ENCODE measurements at regions not wholly inside any gene's neighbourhood (a gene's known extent, or its start where the extent isn't known, plus 50 kb on each side); places are given as distances from the start of the nearest gene placed in this dataset.
"Not testable (repeated sequence)": the region's sequence is repeated elsewhere in the genome, so short reads cannot be mapped to it uniquely, and the experiment has no call there.

DNA sequence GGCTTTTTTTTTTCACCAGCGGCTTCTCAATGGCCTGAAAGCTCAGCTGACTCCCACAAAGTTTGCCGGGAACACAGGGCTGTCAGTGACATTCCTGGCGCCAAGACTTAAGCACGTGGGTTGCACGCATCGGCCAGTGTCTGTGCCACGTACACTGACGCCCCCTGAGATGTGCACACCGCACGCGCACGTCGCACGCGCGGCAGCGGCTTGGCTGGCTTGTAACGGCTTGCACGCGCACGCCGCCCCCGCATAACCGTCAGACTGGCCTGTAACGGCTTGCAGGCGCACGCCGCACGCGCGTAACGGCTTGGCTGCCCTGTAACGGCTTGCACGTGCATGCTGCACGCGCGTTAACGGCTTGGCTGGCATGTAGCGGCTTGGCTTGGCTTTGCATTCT lies 63.2 kb downstream of the CCDC74A start:
- no peak overlapping the region for H3K4me3 ChIP-seq
- no peaks in the 10 kb centered on the region for H3K9me3 ChIP-seq
- TF ChIP-seq CBX2 (IDR thresholded peaks at IDR 0.05; ENCODE audit: borderline replicate concordance, low read depth) (no peak), FOSB (CRISPR knock-in tag; IDR thresholded peaks at IDR 0.05) (no peak)
- H3K4me2 ChIP-seq = no peak overlapping the region
- no peaks in the 10 kb centered on the region for H3K4me1 ChIP-seq
- no peak for DNase-seq (ENCODE audit: low read depth in 1 of 2, low spot score in 1 of 2)
- CTCF ChIA-PET = no interaction called here
- FAIRE-seq = no peak
- ATAC-seq = no peak
- 70% methylated on average over 32 of the region's 39 CpGs for WGBS (ENCODE audit: missing lambda C conversion rate)
- POLR2A ChIA-PET = no interaction called here
- no peak overlapping the region for H3K27ac ChIP-seq

DNA sequence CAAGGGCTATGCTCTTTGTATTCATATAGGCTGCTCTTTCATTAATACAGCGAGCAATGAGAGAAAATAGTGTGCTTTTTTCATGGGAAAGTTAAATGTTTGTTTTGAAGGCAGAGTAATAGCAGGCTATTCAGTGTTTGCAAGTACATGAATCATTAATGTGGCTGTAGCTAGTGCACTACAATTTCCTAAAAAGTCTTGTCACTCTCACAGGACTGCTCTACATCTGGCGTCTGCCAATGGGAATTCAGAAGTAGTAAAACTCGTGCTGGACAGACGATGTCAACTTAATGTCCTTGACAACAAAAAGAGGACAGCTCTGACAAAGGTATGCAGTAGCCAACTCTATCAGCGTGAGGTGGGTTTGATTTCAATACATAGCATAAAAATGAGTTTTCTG lies 68.9 kb downstream of the CCDC74A start:
- POLR2A ChIA-PET; H3K27ac ChIP-seq; H3K4me1 ChIP-seq; CTCF ChIA-PET; H3K4me3 ChIP-seq; FAIRE-seq; ATAC-seq; DNase-seq (ENCODE audit: low read depth in 1 of 2, low spot score in 1 of 2); H3K9me3 ChIP-seq; H3K4me2 ChIP-seq: not testable (repeated sequence)
- WGBS (ENCODE audit: missing lambda C conversion rate) = 7% methylated on average over 5 of the region's 5 CpGs

DNA sequence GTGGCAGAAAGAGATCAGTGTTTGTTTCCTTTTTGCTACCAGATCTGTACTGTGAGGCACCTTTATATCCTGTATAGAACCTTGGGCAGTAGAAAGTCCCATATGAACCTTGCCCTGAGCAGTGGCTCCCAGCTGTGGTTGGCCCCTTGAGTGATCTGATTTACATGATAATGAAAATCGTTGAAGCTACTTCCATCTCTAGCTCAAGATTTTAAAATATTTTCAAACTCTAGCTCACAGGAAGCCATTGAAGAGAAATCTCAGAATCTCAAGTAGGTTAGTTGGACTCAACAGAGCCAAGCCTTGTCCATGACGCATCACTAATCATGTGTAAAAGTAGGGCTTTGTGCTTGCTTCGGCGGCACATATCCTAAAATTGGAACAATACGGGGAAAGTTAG lies 74.8 kb downstream of the CCDC74A start:
- H3K9me3 ChIP-seq; ATAC-seq; H3K4me1 ChIP-seq; H3K4me2 ChIP-seq; H3K4me3 ChIP-seq; FAIRE-seq; DNase-seq (ENCODE audit: low read depth in 1 of 2, low spot score in 1 of 2); H3K27ac ChIP-seq; POLR2A ChIA-PET; CTCF ChIA-PET: not testable (repeated sequence)
- WGBS (ENCODE audit: missing lambda C conversion rate) = 30% methylated on average over 3 of the region's 5 CpGs

DNA sequence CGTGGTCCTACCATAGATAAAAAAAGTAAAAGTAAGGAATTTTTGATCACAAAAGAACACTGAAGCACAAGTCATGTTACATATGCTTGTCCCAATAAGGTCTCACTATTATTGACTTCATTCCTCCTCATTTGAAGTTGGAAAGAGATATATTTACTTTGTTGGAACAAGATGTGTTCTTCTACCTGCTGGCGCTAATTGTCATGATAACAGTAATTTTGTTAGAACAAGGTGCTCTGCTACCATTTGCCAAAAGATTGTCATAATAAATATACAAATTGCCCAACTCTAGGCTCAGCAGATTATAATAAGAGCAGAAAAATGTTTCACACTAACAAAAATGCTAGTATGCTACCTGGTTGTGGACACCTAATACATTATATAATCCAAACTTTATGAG lies 77.0 kb downstream of the CCDC74A start:
- H3K9me3 ChIP-seq; H3K4me3 ChIP-seq; H3K4me2 ChIP-seq; POLR2A ChIA-PET; ATAC-seq; FAIRE-seq; H3K4me1 ChIP-seq; H3K27ac ChIP-seq; DNase-seq (ENCODE audit: low read depth in 1 of 2, low spot score in 1 of 2); CTCF ChIA-PET: not testable (repeated sequence)
- 26% methylated on average over 2 of the region's 2 CpGs for WGBS (ENCODE audit: missing lambda C conversion rate)

DNA sequence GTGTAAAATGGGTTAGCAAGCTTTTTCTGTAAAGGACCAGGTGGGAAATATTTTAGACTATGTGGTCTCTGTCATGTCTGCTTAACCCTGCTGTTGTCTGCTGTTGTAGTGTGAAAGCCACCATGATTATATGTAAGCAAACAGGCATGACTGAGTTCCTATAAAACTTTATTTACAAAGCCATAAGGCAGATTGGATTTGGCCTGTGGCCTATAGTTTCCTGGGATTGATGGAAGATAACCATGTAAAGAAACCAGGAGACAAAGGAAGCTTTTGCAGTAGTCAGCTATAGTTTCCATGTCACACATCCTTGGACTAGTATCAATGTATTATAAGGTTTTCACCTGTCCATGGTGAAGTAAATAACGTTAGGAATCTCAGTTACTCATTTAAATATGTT lies 78.7 kb downstream of the CCDC74A start:
- DNase-seq (ENCODE audit: low read depth in 1 of 2, low spot score in 1 of 2); H3K4me3 ChIP-seq; H3K4me1 ChIP-seq; H3K27ac ChIP-seq; POLR2A ChIA-PET; FAIRE-seq; ATAC-seq; H3K4me2 ChIP-seq; H3K9me3 ChIP-seq: not testable (repeated sequence)
- 0% methylated on average over 1 of the region's 1 CpG for WGBS (ENCODE audit: missing lambda C conversion rate)
- CTCF ChIA-PET = interaction anchor here (1.6 kb wide), 1 partner anchor 13 kb away, joined by 4 read pairs; no protein-coding TSS in a partner anchor

DNA sequence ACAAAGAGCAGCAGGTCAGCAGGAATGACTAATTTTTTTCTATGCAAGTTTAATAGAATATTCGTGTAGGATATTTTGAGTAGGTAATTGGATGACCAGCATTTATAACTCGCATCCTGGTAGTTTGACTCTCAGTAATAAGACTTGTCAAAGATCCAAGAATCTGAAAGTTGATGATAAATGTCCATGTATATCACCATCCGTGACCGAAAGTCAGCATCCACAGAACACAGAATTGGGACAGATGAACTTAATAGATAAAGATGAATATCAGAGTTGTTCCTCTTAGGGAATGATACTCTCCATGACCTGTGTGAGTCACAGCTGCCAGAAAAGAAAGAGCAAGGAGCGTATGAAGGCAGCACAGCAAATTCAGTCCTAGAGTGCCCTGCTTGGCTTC lies 79.4 kb downstream of the CCDC74A start:
- H3K9me3 ChIP-seq; DNase-seq (ENCODE audit: low read depth in 1 of 2, low spot score in 1 of 2); H3K4me2 ChIP-seq; CTCF ChIA-PET; H3K4me1 ChIP-seq; ATAC-seq; POLR2A ChIA-PET; H3K4me3 ChIP-seq; FAIRE-seq; H3K27ac ChIP-seq: not testable (repeated sequence)
- WGBS (ENCODE audit: missing lambda C conversion rate) = 14% methylated on average over 5 of the region's 5 CpGs

DNA sequence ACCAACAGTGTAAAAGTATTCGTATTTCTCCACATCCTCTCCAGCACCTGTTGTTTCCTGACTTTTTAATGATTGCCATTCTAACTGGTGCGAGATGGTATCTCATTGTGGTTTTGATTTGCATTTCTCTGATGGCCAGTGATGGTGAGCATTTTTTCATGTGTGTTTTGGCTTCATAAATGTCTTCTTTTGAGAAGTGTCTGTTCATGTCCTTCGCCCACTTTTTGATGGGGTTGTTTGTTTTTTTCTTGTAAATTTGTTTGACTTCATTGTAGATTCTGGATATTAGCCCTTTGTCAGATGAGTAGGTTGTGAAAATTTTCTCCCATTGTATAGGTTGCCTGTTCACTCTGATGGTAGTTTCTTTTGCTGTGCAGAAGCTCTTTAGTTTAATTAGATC lies 86.9 kb downstream of the CCDC74A start:
- not testable (repeated sequence) for H3K27ac ChIP-seq, H3K4me1 ChIP-seq
- 3% methylated on average over 3 of the region's 3 CpGs for WGBS (ENCODE audit: missing lambda C conversion rate)

DNA sequence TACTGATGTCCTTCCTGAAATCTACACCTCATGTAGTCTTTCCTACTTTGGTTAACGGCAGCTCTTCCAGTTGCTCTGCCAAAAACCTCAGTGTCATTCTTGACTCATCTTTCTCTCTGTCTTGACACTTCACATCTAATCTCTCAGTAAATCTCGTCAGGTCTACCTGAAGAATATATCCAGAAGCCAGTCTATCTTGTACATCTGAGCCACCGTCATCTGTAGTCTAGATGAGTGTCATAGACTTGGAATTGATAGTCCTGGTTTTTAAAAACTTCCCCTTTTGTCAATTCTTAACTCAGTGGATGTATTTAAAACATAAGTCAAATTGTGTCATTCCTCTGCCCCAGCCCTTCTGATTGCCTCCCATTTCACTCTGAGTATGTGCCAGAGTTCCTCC lies 90.6 kb downstream of the CCDC74A start:
- POLR2A ChIA-PET; H3K4me3 ChIP-seq; FAIRE-seq; H3K9me3 ChIP-seq; H3K4me2 ChIP-seq; DNase-seq (ENCODE audit: low read depth in 1 of 2, low spot score in 1 of 2); ATAC-seq; H3K27ac ChIP-seq; H3K4me1 ChIP-seq; CTCF ChIA-PET: not testable (repeated sequence)
- 24% methylated on average over 3 of the region's 3 CpGs for WGBS (ENCODE audit: missing lambda C conversion rate)

More for the DNA sequence above, 86.9 kb downstream of the CCDC74A start:
- H3K4me3 ChIP-seq; ATAC-seq; H3K4me2 ChIP-seq; DNase-seq (ENCODE audit: low read depth in 1 of 2, low spot score in 1 of 2); H3K9me3 ChIP-seq; FAIRE-seq; CTCF ChIA-PET; POLR2A ChIA-PET: not testable (repeated sequence)

DNA sequence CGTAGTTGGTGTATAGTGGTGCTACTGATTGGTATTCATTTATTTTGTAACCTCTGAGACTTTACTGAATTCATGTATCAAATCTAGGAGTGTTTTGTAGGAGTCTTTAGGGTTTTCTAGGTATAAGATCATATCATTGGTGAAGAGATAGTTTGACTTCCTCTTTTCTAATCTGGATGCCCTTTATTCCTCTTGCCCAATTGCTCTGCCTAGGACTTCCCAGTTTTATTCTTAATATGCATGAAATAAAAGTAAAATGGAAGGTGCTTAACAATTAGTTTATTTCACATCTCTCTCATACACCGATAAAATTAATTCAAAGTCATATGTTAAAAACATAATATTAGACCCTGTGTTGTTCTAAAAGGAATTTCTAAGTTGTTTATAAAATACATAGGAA lies 95.2 kb downstream of the CCDC74A start:
- H3K27ac ChIP-seq; H3K4me2 ChIP-seq; FAIRE-seq; H3K4me3 ChIP-seq; DNase-seq (ENCODE audit: low read depth in 1 of 2, low spot score in 1 of 2); H3K9me3 ChIP-seq; POLR2A ChIA-PET; CTCF ChIA-PET; ATAC-seq; H3K4me1 ChIP-seq: not testable (repeated sequence)
- 54% methylated on average over 2 of the region's 2 CpGs for WGBS (ENCODE audit: missing lambda C conversion rate)

DNA sequence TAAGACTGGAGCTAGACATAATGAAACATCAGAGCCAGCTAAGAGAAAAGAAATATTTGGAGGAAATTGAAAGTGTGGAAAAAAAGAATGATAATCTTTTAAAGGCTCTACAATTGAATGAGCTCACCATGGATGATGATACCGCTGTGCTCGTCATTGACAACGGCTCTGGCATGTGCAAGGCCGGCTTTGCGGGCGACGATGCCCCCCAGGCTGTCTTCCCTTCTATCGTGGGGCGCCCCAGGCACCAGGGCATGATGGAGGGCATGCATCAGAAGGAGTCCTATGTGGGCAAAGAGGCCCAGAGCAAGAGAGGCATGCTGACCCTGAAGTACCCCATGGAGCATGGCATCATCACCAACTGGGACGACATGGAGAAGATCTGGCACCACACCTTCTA lies 98.3 kb downstream of the CCDC74A start:
- H3K4me1 ChIP-seq; H3K4me3 ChIP-seq; CTCF ChIA-PET; FAIRE-seq; H3K9me3 ChIP-seq; DNase-seq (ENCODE audit: low read depth in 1 of 2, low spot score in 1 of 2); H3K4me2 ChIP-seq; ATAC-seq; H3K27ac ChIP-seq; POLR2A ChIA-PET: not testable (repeated sequence)
- 16% methylated on average over 10 of the region's 10 CpGs for WGBS (ENCODE audit: missing lambda C conversion rate)

DNA sequence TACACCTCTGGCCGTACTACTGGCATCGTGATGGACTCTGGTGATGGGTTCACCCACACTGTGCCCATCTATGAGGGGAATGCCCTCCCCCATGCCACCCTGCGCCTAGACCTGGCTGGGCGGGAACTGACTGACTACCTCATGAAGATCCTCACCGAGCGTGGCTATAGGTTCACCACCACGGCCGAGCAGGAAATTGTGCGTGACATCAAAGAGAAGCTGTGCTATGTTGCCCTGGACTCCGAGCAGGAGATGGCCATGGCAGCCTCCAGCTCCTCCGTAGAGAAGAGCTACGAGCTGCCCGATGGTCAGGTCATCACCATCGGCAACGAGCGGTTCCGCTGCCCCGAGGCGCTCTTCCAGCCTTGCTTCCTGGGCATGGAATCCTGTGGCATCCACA lies 98.9 kb downstream of the CCDC74A start:
- ATAC-seq; H3K4me3 ChIP-seq; H3K9me3 ChIP-seq; POLR2A ChIA-PET; DNase-seq (ENCODE audit: low read depth in 1 of 2, low spot score in 1 of 2); FAIRE-seq; H3K27ac ChIP-seq; CTCF ChIA-PET; H3K4me2 ChIP-seq; H3K4me1 ChIP-seq: not testable (repeated sequence)
- WGBS (ENCODE audit: missing lambda C conversion rate) = 58% methylated on average over 16 of the region's 19 CpGs

DNA sequence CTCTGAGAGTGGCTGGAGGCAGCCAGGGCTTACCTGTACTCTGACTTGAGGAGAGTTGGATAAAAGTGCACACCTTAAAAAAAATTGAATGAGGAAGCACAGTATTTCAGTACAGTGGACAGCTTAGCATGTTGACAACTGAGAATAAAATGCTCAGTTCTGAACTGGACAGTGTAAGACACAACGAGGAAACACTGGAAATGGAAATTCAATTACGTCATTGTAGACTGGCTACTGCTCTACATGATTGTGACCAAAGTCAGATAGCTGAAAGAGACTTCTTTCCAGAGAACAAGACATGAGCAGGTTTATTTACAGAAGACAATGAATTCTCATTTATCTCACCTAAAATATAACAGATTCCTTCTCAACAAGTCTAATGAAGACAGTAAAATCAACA lies 100.1 kb downstream of the CCDC74A start:
- H3K9me3 ChIP-seq; FAIRE-seq; POLR2A ChIA-PET; H3K27ac ChIP-seq; H3K4me2 ChIP-seq; CTCF ChIA-PET; ATAC-seq; DNase-seq (ENCODE audit: low read depth in 1 of 2, low spot score in 1 of 2); H3K4me3 ChIP-seq; H3K4me1 ChIP-seq: not testable (repeated sequence)
- 8% methylated on average over 2 of the region's 2 CpGs for WGBS (ENCODE audit: missing lambda C conversion rate)

All from A549 (cell line).